Midbrain (tissue), 1 donor: ENCODE measurements at regions not wholly inside any gene's neighbourhood (a gene's known extent, or its start where the extent isn't known, plus 50 kb on each side); places are given as distances from the start of the nearest gene placed in this dataset.
"Not testable (repeated sequence)": the region's sequence is repeated elsewhere in the genome, so short reads cannot be mapped to it uniquely, and the experiment has no call there.

Source experiments
- DNase-seq: peaks from one replicate; lab custom pipeline; 2025; lab: John Stamatoyannopoulos, UW

DNA sequence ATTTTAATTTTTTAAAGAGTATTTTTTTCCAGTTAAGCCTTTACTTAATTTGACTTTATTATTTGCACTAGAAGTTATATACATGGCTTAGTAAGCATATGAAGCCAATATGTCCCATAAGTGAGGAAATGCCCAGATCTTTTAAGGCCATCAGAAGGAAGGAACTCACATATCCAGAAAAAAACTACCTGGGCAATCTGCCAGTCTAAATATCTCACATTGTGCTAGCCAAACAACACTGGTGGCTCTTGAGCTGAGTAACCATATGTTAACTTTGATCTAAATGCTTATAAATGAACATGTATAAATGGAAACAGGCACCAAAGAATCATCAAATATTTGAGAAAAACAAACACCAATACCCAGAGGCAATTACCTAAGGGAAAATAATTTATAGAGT, 138.6 kb upstream of the APOOL start:
- no peak for DNase-seq

DNA sequence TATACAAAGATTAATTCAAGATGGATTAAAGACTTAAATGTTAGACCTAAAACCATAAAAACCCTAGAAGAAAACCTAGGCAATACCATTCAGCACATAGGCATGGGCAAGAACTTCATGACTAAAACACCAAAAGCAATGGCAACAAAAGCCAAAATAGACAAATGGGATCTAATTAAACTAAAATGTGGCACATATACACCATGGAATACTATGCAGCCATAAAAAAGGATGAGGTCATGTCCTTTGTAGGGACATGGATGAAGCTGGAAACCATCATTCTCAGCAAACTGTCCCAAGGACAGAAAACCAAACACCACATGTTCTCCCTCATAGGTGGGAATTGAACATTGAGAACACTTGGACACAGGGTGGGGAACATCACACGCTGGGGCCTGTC, 133.4 kb upstream of the APOOL start:
- DNase-seq, result not testable (repeated sequence)

DNA sequence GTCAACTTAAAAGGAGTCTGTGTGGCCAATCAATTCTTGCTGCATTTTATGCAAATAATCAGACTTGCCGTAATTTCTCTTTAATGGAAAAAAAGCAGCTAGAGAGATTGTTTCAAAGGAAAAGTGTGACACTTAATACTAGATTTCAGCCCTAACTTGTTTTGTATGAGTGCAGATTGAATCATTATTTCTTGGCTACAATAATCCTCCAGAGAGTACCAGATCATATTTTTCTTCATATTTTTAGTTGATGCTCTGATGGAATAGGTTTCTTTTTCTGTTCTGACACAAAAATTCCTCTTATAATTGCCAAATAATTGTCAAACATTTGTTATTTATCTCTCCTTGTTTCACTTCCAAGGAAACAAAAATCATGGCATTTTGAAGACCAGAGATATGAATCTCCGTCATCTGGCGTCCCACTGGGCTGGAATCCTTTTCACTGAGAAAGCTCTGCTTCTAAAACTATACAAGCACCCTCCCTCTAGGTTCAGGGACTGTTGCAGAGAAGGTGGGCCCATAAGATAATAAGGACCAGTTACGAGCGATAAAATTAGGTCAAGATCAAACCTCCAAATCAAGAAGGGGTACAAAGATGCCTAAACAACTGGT, 131.4 kb upstream of the APOOL start:
- DNase-seq, result not testable (repeated sequence)

DNA sequence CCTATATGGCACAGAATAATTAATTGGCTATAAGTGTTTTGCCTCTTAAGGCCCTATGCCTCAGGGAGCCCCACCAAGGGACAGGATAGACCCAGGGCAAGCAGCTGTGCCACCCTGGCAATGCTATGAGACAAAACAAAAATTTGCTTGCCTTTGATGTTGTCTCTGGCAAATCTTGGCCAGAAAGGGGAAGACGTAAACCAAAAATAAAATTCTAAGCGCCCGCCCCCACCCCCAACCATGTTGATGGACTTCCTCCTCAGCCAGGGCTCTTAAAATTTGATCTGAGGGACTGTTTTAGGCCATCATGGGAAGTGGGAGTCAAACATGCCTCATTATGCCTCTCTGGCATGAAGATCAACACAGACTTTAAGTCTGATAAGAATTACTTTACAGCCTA, 130.5 kb upstream of the APOOL start:
- no peak for DNase-seq

DNA sequence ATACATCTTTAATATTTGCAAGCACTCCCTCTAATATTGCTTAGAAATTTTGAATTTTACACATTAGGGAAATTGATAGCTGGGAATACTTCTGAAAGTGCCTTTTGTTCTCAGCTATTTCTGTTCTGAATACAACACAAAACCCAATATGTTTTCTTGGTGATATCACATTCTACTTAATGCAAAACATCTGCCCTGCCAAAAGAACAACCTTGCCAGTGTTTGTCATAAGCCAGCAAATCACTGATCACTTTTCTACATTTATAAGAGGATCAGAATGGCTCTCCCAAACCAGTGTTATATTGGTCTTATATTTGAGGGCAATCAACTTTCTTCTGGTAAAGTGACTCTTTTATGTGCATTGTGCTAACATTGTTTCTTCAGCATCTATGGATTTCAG, 126.8 kb upstream of the APOOL start:
- no peak for DNase-seq

DNA sequence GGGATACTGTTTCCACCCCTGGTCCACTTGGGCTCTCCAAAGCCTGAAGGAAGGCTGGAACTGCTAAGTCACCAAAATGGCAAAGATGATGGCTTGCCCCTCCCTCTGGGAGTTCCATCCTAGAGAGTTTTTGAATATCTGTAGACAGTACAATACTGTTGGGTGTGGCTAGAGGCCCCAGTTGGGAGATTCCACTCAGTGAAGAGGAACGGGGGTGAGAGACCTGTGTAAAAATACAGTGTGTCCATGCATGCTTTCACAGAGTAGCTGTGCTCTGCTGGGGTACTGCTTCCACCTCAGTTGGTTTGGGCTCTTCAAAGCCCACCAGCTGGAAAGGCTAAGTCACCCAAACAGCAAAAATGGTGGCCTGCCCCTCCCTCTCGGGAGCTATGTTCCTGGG, 109.8 kb upstream of the APOOL start:
- no peak for DNase-seq

DNA sequence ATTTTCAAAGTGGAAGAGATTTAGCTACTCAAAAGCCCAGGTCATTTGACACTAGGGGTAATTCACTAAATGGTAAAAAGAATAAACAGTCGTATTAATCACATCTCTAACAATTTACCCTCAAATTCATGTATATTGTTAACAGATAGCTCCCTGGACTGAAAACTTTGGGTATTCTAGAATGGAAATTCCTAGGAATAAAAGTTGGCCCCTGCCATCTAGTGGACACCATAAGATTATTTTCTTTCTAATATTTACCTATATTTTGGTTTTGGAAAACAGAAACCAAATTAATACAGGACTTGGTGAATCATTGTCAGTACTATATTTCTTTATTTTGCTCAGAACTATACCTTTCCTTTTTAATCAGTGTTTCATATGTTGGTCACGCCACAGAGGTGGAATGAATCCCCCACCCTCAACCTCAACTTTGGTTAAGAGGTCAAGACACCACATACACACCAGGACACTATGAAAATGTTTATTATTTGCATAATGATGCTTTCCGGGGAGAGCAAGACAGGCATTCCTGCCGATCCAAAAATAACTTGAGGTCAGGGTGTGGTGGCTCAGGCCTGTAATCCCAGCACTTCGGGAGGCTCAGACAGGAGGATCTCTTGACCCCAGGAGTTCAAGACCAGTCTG, 96.2 kb upstream of the APOOL start:
- peak; percentile 0 for DNase-seq

DNA sequence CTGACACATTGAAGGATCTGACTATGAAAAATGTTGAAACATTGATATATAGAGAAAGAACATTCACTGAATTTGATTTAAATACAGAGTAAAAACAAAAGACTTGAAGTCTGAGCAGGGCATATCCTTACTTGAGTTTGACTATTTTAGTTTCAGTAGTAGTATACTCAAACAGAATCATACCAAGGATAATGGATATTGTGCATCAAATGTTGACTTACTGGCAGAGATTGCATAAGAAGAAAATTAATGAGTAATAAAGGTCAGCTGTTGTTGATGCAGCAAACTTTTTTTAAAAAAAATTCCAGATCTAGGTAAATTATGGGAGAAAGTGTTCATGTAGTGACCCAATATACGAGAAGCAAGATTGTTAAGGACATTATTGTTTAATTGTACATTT, 94.5 kb upstream of the APOOL start:
- DNase-seq, result no peak

DNA sequence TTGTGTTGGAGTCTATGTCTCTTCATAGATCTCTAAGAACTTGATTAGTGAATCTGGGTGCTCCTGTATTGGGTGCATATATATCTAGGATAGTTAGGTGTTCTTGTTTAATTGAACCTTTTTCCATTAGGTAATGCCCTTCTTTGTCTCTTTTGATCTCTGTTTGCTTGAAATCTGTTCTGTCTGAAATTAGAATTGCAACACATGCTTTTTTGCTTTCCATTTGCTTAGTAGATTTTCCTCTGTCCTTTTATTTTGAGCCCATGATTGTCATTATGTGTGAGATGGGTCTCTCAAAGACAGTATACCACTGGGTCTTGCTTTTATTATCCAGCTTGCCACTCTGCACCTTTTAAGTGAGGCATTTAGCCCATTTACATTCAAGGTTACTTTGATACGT, 79.1 kb upstream of the APOOL start:
- no peak for DNase-seq

DNA sequence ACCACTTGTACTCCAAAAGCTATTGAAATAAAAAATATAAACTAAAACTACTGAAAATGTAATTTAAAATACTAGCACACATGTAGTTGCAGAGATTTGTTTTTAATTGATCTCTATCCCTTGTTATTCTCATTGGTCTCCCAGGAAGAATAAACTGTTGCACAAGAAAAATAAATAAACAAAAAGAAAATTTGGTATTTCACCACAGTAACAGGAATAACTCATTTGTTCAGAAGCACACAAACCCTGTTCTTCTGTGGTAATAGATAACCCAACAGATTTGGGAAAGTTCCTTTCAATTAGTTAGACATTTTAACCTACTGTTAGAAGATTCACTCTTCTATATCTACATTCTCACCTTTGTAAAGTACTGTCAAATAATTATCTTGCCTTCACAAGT, 70.9 kb upstream of the APOOL start:
- no peak for DNase-seq

DNA sequence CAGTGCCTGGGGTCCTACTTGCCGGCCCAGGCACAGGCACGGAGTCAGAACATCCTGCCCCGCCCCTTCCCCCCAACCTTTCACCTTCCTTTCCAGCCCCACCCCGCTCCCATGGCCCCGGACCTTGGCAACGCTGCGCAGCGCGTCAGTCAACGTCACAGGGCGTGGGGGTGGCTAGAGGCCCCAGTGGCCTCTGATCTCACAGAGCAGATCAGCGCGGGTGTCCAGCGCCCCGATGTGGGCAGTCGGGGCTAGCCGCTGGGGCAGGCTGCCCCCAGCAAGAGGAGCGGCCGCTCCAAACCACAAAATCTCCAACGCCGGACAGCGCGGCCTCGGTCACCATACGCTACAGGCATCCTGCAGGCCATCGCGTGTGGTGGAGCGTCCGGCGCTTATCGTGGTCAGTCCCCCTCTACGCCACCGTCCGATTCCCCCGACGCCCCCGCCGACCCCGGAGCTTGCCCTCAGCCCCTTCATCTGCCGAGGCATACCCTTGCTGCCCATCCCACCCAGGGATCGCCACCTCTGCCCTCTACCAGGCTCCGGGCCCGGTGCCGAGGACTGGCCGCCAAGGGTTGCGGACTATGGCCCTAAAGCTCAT, 69.6 kb upstream of the APOOL start:
- DNase-seq, result no peak
